HG03095 (cell line): ENCODE measurements at regions not wholly inside any gene's neighbourhood (a gene's known extent, or its start where the extent isn't known, plus 50 kb on each side); places are given as distances from the start of the nearest gene placed in this dataset.
"Not testable (repeated sequence)": the region's sequence is repeated elsewhere in the genome, so short reads cannot be mapped to it uniquely, and the experiment has no call there.

ENCODE experiments used
- ATAC-seq: cut with Tn5 transposase; IDR thresholded peaks from one replicate; pipeline ENCODE4 v1.9.1; 2021; ENCODE audit warnings: moderate library complexity; ENCODE audit not compliant: unreplicated experiment

GRCh38 chr17:70687421-70687820 is 518.1 kb downstream of the KCNJ2 start:
- ATAC-seq = no peak

GRCh38 chr17:70691150-70691549 is 521.8 kb downstream of the KCNJ2 start:
- no peak for ATAC-seq

GRCh38 chr17:70699408-70699807 is 530.1 kb downstream of the KCNJ2 start:
- ATAC-seq = no peak

- no peak for ATAC-seq
Observed at GRCh38 chr17:70702683-70703255, 533.4 kb downstream of the KCNJ2 start.

- ATAC-seq = no peak
Observed at GRCh38 chr17:70709596-70709995, 540.3 kb downstream of the KCNJ2 start.

GRCh38 chr17:70713694-70714093 is 544.4 kb downstream of the KCNJ2 start:
- no peak for ATAC-seq

- ATAC-seq = no peak
Observed at GRCh38 chr17:70716551-70716950, 547.2 kb downstream of the KCNJ2 start.

- ATAC-seq = no peak
Observed at GRCh38 chr17:70717042-70717441, 547.7 kb downstream of the KCNJ2 start.

- no peak for ATAC-seq
Observed at GRCh38 chr17:70736375-70736957, 567.1 kb downstream of the KCNJ2 start.

- no peak for ATAC-seq
Observed at GRCh38 chr17:70739065-70739464, 569.7 kb downstream of the KCNJ2 start.

GRCh38 chr17:70746574-70746973 is 577.2 kb downstream of the KCNJ2 start:
- ATAC-seq = not testable (repeated sequence)

GRCh38 chr17:70750983-70751382 is 581.7 kb downstream of the KCNJ2 start:
- no peak for ATAC-seq

GRCh38 chr17:70752461-70752860 is 583.1 kb downstream of the KCNJ2 start:
- not testable (repeated sequence) for ATAC-seq

GRCh38 chr17:70752966-70753467 is 583.7 kb downstream of the KCNJ2 start:
- ATAC-seq = no peak

GRCh38 chr17:70763018-70763417 is 593.7 kb downstream of the KCNJ2 start:
- no peak for ATAC-seq

- ATAC-seq = no peak
Observed at GRCh38 chr17:70767102-70767701, 597.9 kb downstream of the KCNJ2 start.

GRCh38 chr17:70769956-70770355 is 600.6 kb downstream of the KCNJ2 start:
- no peak for ATAC-seq

GRCh38 chr17:70771804-70772386 is 602.6 kb downstream of the KCNJ2 start:
- ATAC-seq = no peak

- ATAC-seq = no peak
Observed at GRCh38 chr17:70772761-70773160, 603.4 kb downstream of the KCNJ2 start.

GRCh38 chr17:70773258-70773657 is 603.9 kb downstream of the KCNJ2 start:
- ATAC-seq = no peak

- no peak for ATAC-seq
Observed at GRCh38 chr17:70774339-70775117, 605.2 kb downstream of the KCNJ2 start.
